Liver (tissue), 8 donors: ENCODE measurements at regions not wholly inside any gene's neighbourhood (a gene's known extent, or its start where the extent isn't known, plus 50 kb on each side); places are given as distances from the start of the nearest gene placed in this dataset.

Source experiments
- DNase-seq: peaks from one replicate; pipeline ENCODE4 v3.0.0-alpha.2; 2017; ENCODE audit warnings: low spot score
- H3K27ac ChIP-seq, 2 donors: one replicate each; pipeline ENCODE4 v1.7.0; 2013; ENCODE audit warnings: inconsistent platforms in 2 of 2, low read length in 2 of 2, control low read depth in 1 of 2, low read depth in 1 of 2, mild to moderate bottlenecking in 1 of 2
- H3K27me3 ChIP-seq, 4 donors: one replicate each; pipeline versions ENCODE4 v1.6.1 to v1.7.0; 2013; ENCODE audit warnings: low read length in 3 of 4, inconsistent platforms in 1 of 4, mild to moderate bottlenecking in 1 of 4, moderate library complexity in 1 of 4; ENCODE audit not compliant: control insufficient read depth in 4 of 4, insufficient read depth in 4 of 4
- H3K36me3 ChIP-seq, 4 donors: one replicate each; pipeline versions ENCODE4 v1.6.1 to v1.7.0; 2013; ENCODE audit warnings: low read length in 3 of 4, mild to moderate bottlenecking in 3 of 4, low read depth in 1 of 4, moderate library complexity in 1 of 4; ENCODE audit not compliant: control insufficient read depth in 4 of 4, insufficient read depth in 3 of 4
- H3K4me1 ChIP-seq, 4 donors: one replicate each; pipeline versions ENCODE4 v1.6.1 to v1.7.0; 2013; ENCODE audit warnings: low read length in 3 of 4, mild to moderate bottlenecking in 3 of 4, moderate library complexity in 1 of 4; ENCODE audit not compliant: control insufficient read depth in 4 of 4, insufficient read depth in 4 of 4
- H3K4me3 ChIP-seq, 3 donors: one replicate each; pipeline versions ENCODE4 v1.6.1 to v1.7.0; 2013; ENCODE audit warnings: low read length in 3 of 3, control low read depth in 1 of 3, low read depth in 1 of 3, mild to moderate bottlenecking in 1 of 3
- H3K9ac ChIP-seq, 2 donors: one replicate each; pipeline ENCODE4 v1.7.0; 2013; ENCODE audit warnings: low read length in 2 of 2, mild to moderate bottlenecking in 2 of 2, moderate library complexity in 2 of 2, control low read depth in 1 of 2, low read depth in 1 of 2
- H3K9me3 ChIP-seq, 4 donors: one replicate each; pipeline versions ENCODE4 v1.6.1 to v1.7.0; 2013; ENCODE audit warnings: low read length in 3 of 4; ENCODE audit not compliant: control insufficient read depth in 4 of 4
- ATF3 ChIP-seq: IDR thresholded peaks from 2 replicates; pipeline ENCODE4 v1.6.1; 2016; ENCODE audit warnings: antibody characterized with exemption
- CTCF ChIP-seq: fragments of 150-350 bp; IDR thresholded peaks from 2 replicates; pipeline ENCODE4 v1.5.1; 2017; ENCODE audit warnings: improper control_type of control experiment, low read depth, low read length; ENCODE audit not compliant: missing input control
- EGR1 ChIP-seq, 2 donors: IDR thresholded peaks; 2 replicates each; pipeline ENCODE4 v1.6.1; 2016 to 2018; ENCODE audit warnings: antibody characterized with exemption in 2 of 2, low read depth in 2 of 2
- GABPA ChIP-seq, 2 donors: IDR thresholded peaks in 1 of 2; conservative IDR thresholded peaks in 1 of 2; 2 replicates each; pipeline ENCODE4 v1.6.1; 2016; ENCODE audit warnings: antibody characterized with exemption in 2 of 2, mild to moderate bottlenecking in 1 of 2, moderate library complexity in 1 of 2
- MAX ChIP-seq: IDR thresholded peaks from 2 replicates; pipeline ENCODE4 v1.6.1; 2016; ENCODE audit warnings: antibody characterized with exemption
- NR2F2 ChIP-seq: IDR thresholded peaks from 2 replicates; pipeline ENCODE4 v1.6.1; 2016; ENCODE audit warnings: antibody characterized with exemption
- RAD21 ChIP-seq, 2 donors: IDR thresholded peaks; 2 replicates each; pipeline ENCODE4 v1.6.1; 2016; ENCODE audit warnings: antibody characterized with exemption in 2 of 2, mild to moderate bottlenecking in 2 of 2
- REST ChIP-seq: IDR thresholded peaks from 2 replicates; pipeline ENCODE4 v1.6.1; 2016; ENCODE audit warnings: antibody characterized with exemption, mild to moderate bottlenecking
- TAF1 ChIP-seq: conservative IDR thresholded peaks from 2 replicates; pipeline ENCODE4 v1.6.1; 2016; ENCODE audit warnings: antibody characterized with exemption, mild to moderate bottlenecking
- WGBS: extraction: QIAGEN DNeasy Blood & Tissue Kit; methylation state at CpG from one replicate; pipeline ENCODE4 v1.1.7; 2013; 5-methylcytosine and 5-hydroxymethylcytosine counted together
- donor health status: healthy.
- donor health status: healthy.
- donor health status: healthy.
- donor health status: healthy.
- donor health status: healthy.

- Histone ChIP-seq H3K9ac (no peak overlapping the region), H3K4me3 (no peak overlapping the region), H3K27me3 (no peaks in the 10 kb centered on the region), H3K4me1 (no peaks in the 10 kb centered on the region), H3K9me3 (peaks cover 0 to 2% (median 0%) of the 10 kb centered on the region in 4 donors), H3K27ac (no peak overlapping the region), H3K36me3 (no peaks in the 10 kb centered on the region)
- WGBS: 23% methylated on average over 3 of the region's 3 CpGs
- no peak for TF ChIP-seq MAX
- TF ChIP-seq TAF1: no peak
- peak; percentile 98 for TF ChIP-seq REST
- no peak for TF ChIP-seq ATF3
- no peak for TF ChIP-seq NR2F2
- TF ChIP-seq GABPA (IDR thresholded peaks at IDR 0.05 in 1 of 2, conservative IDR thresholded peaks at IDR 0.05 in 1 of 2): no peak
- no peak for TF ChIP-seq EGR1 (IDR thresholded peaks at IDR 0.05; ENCODE audit: low read depth in 2 of 2)
- DNase-seq: no peak
These were observed 323.0 kb upstream of the PLD5 start for GRCh38 chr1:242847390-242847993.

GRCh38 chr1:242842094-242842493 lies 317.6 kb upstream of the PLD5 start:
- no peak overlapping the region for H3K4me3 ChIP-seq
- H3K36me3 ChIP-seq: no peaks in the 10 kb centered on the region
- H3K27me3 ChIP-seq: peaks cover 0 to 4% (median 0%) of the 10 kb centered on the region in 4 donors
- no peaks in the 10 kb centered on the region for H3K4me1 ChIP-seq
- H3K27ac ChIP-seq: no peak overlapping the region
- 0% methylated on average over 1 of the region's 1 CpG for WGBS
- no peak overlapping the region for H3K9ac ChIP-seq
- no peak for TF ChIP-seq EGR1 (IDR thresholded peaks at IDR 0.05; ENCODE audit: low read depth in 2 of 2)
- peak; percentile 62 to 74 for TF ChIP-seq RAD21 (IDR thresholded peaks at IDR 0.05)
- no peak for DNase-seq
- H3K9me3 ChIP-seq: no peaks in the 10 kb centered on the region

GRCh38 chr1:242839101-242839500 lies 314.6 kb upstream of the PLD5 start:
- WGBS: 81% methylated on average over 12 of the region's 12 CpGs
- no peaks in the 10 kb centered on the region for H3K4me1 ChIP-seq
- DNase-seq: no peak
- no peak overlapping the region for H3K9ac ChIP-seq
- peaks cover 0 to 4% (median 0%) of the 10 kb centered on the region in 4 donors for H3K27me3 ChIP-seq
- H3K27ac ChIP-seq: no peak overlapping the region
- H3K36me3 ChIP-seq: no peaks in the 10 kb centered on the region
- TF ChIP-seq CTCF: no peak
- TF ChIP-seq RAD21 (IDR thresholded peaks at IDR 0.05): no peak
- H3K4me3 ChIP-seq: no peak overlapping the region
- no peaks in the 10 kb centered on the region for H3K9me3 ChIP-seq
